Erythroblast (primary cell): ENCODE measurements at regions not wholly inside any gene's neighbourhood (a gene's known extent, or its start where the extent isn't known, plus 50 kb on each side); places are given as distances from the start of the nearest gene placed in this dataset.

Experiments used
- GATA1 ChIP-seq: IDR thresholded peaks from 2 replicates; pipeline ENCODE4 v1.6.1; 2011; ENCODE audit warnings: low read depth, mild to moderate bottlenecking, control low read depth, low read length, moderate library complexity
- POLR2A ChIP-seq: IDR thresholded peaks from 2 replicates; pipeline ENCODE4 v1.6.1; 2011; ENCODE audit warnings: mild to moderate bottlenecking, low read length

- no peak for TF ChIP-seq POLR2A
- no peak for TF ChIP-seq GATA1
Observed at GRCh38 chr1:173393659-173394000, 83.5 kb upstream of the PRDX6 start.
